Osteoblast (primary cell): ENCODE measurements at regions not wholly inside any gene's neighbourhood (a gene's known extent, or its start where the extent isn't known, plus 50 kb on each side); places are given as distances from the start of the nearest gene placed in this dataset.

Experiments
- DNase-seq: peaks from one replicate; pipeline ENCODE4 v3.0.0; 2011; ENCODE audit warnings: low spot score, mixed read lengths; ENCODE audit not compliant: insufficient read length; ENCODE audit errors: missing footprints
- H2AFZ ChIP-seq: 2 replicates; pipeline ENCODE4 v1.6.0; 2011; ENCODE audit warnings: mild to moderate bottlenecking, low read length
- H3K27ac ChIP-seq: 2 replicates; pipeline ENCODE4 v1.5.1; 2011; ENCODE audit warnings: mild to moderate bottlenecking, low read depth, low read length, moderate library complexity
- H3K27me3 ChIP-seq: 2 replicates; pipeline ENCODE4 v1.6.0; 2012; ENCODE audit warnings: mild to moderate bottlenecking, control low read depth, inconsistent platforms, low read length, moderate library complexity; ENCODE audit not compliant: insufficient read depth
- H3K36me3 ChIP-seq: 2 replicates; pipeline ENCODE4 v1.5.1; 2011; ENCODE audit warnings: mild to moderate bottlenecking, low read length, control low read depth, moderate library complexity; ENCODE audit not compliant: insufficient read depth
- H3K4me1 ChIP-seq: 2 replicates; pipeline ENCODE4 v1.5.1; 2011; ENCODE audit warnings: mild to moderate bottlenecking, low read length, control low read depth, moderate library complexity; ENCODE audit not compliant: insufficient read depth
- H3K4me2 ChIP-seq: 2 replicates; pipeline ENCODE4 v1.6.0; 2011; ENCODE audit warnings: mild to moderate bottlenecking, low read length; ENCODE audit not compliant: insufficient read depth
- H3K4me3 ChIP-seq: fragments of 200-600 bp; sonication (generic); 3 replicates; pipeline ENCODE4 v1.5.1; 2012; ENCODE audit warnings: mild to moderate bottlenecking, low read length, inconsistent platforms; ENCODE audit not compliant: insufficient read depth
- H3K79me2 ChIP-seq: 2 replicates; pipeline ENCODE4 v1.6.0; 2012; ENCODE audit warnings: mild to moderate bottlenecking, low read length, control low read depth, inconsistent platforms; ENCODE audit not compliant: insufficient read depth
- H3K9me3 ChIP-seq: 2 replicates; pipeline ENCODE4 v1.5.1; 2011; ENCODE audit warnings: low read depth, low read length, control low read depth
- H4K20me1 ChIP-seq: 2 replicates; pipeline ENCODE4 v1.6.0; 2012; ENCODE audit warnings: mild to moderate bottlenecking, low read length, control low read depth; ENCODE audit not compliant: insufficient read depth
- CTCF ChIP-seq: IDR thresholded peaks from 2 replicates; pipeline ENCODE4 v1.5.1; 2011; ENCODE audit warnings: mild to moderate bottlenecking, low read depth, low read length, moderate library complexity; ENCODE audit errors: extremely low read depth

GRCh38 chr9:82334286-82334685 lies 345.7 kb downstream of the SPATA31D1 start:
- peak; percentile 48 for DNase-seq
- Histone ChIP-seq H4K20me1 (no peaks in the 10 kb centered on the region), H3K4me3 (no peak overlapping the region), H3K27me3 (no peaks in the 10 kb centered on the region), H3K27ac (no peak overlapping the region), H3K4me1 (peaks cover 37% of the 10 kb centered on the region), H3K4me2 (no peak overlapping the region), H3K79me2 (no peaks in the 10 kb centered on the region), H3K36me3 (no peaks in the 10 kb centered on the region), H2AFZ (no peak overlapping the region), H3K9me3 (no peaks in the 10 kb centered on the region)
- no peak for TF ChIP-seq CTCF

- Histone ChIP-seq H3K9me3 (no peaks in the 10 kb centered on the region), H3K27me3 (no peaks in the 10 kb centered on the region), H3K4me2 (no peak overlapping the region), H3K79me2 (no peaks in the 10 kb centered on the region), H3K4me1 (peaks cover 25% of the 10 kb centered on the region), H4K20me1 (no peaks in the 10 kb centered on the region), H2AFZ (no peak overlapping the region), H3K36me3 (no peaks in the 10 kb centered on the region), H3K4me3 (no peak overlapping the region), H3K27ac (no peak overlapping the region)
- TF ChIP-seq CTCF: no peak
- no peak for DNase-seq
Observed at GRCh38 chr9:82337351-82337750, 348.8 kb downstream of the SPATA31D1 start.

- no peak for DNase-seq
- Histone ChIP-seq H3K27ac (no peak overlapping the region), H2AFZ (no peak overlapping the region), H3K9me3 (peaks cover 4% of the 10 kb centered on the region), H3K36me3 (no peaks in the 10 kb centered on the region), H4K20me1 (no peaks in the 10 kb centered on the region), H3K4me1 (no peaks in the 10 kb centered on the region), H3K4me2 (no peak overlapping the region), H3K27me3 (no peaks in the 10 kb centered on the region), H3K4me3 (no peak overlapping the region), H3K79me2 (no peaks in the 10 kb centered on the region)
- TF ChIP-seq CTCF: no peak
Observed at GRCh38 chr9:82342046-82342445, 353.5 kb downstream of the SPATA31D1 start.

- H2AFZ ChIP-seq: no peak overlapping the region
- H3K4me2 ChIP-seq: no peak overlapping the region
- H3K27me3 ChIP-seq: no peaks in the 10 kb centered on the region
- no peaks in the 10 kb centered on the region for H3K36me3 ChIP-seq
- no peak for TF ChIP-seq CTCF
- H4K20me1 ChIP-seq: no peaks in the 10 kb centered on the region
- H3K4me3 ChIP-seq: no peak overlapping the region
- H3K27ac ChIP-seq: no peak overlapping the region
- no peaks in the 10 kb centered on the region for H3K79me2 ChIP-seq
- H3K9me3 ChIP-seq: peaks cover 4% of the 10 kb centered on the region
- DNase-seq: no peak
- H3K4me1 ChIP-seq: no peaks in the 10 kb centered on the region
Observed at GRCh38 chr9:82346040-82346439, 357.5 kb downstream of the SPATA31D1 start.
